Spleen (tissue), 7 donors: ENCODE measurements at regions not wholly inside any gene's neighbourhood (a gene's known extent, or its start where the extent isn't known, plus 50 kb on each side); places are given as distances from the start of the nearest gene placed in this dataset.

ENCODE experiments used
- POLR2A ChIP-seq, 3 donors: fragments of 450-650 bp; IDR thresholded peaks; one replicate each; pipeline ENCODE4 v1.5.1; 2017; ENCODE audit warnings: antibody characterized with exemption in 3 of 3, mild to moderate bottlenecking in 1 of 3
- TF ChIP-seq, protein P1 (sequence below), 11 experiments: fragments of 200-600 bp in 7 of 11; fragments of 450-650 bp in 4 of 11; sonication (generic) in 4 of 11; IDR thresholded peaks in 8 of 11; conservative IDR thresholded peaks in 3 of 11; 1 replicate in 7 of 11; 2 replicates in 4 of 11; pipeline versions ENCODE4 v1.4.0 to v1.8.0; 2016 to 2021; ENCODE audit warnings: antibody characterized with exemption in 11 of 11, inconsistent platforms in 4 of 11, mild to moderate bottlenecking in 1 of 11
- donor health status: DM: no; HTN: no; CAD: no; lungs with moderate emphysema.
- donor health status: DM: no; HTN: no; CAD: no.
- donor health status: DM: no; HTN: no; CAD: no.

DNA sequence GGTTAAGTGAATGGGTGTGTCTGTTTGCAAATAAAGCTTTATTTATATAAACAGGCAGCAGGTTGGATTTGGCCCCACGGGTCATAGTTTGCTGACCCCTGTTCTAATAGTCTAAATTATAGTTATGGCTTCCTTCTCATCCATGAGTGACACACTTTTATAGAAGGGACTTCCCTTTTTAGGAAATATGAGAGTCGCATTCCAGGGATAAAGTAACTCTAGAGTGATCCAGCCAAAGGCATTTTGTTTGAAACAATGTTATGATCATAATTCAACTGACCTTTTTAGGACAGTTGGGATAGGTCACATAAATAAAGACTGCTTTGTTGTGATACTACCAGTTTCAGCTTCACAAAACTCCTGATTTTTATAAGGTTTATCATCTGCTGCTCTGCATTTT is 87.9 kb downstream of the ALX1 start:
- TF ChIP-seq, protein P1, sequence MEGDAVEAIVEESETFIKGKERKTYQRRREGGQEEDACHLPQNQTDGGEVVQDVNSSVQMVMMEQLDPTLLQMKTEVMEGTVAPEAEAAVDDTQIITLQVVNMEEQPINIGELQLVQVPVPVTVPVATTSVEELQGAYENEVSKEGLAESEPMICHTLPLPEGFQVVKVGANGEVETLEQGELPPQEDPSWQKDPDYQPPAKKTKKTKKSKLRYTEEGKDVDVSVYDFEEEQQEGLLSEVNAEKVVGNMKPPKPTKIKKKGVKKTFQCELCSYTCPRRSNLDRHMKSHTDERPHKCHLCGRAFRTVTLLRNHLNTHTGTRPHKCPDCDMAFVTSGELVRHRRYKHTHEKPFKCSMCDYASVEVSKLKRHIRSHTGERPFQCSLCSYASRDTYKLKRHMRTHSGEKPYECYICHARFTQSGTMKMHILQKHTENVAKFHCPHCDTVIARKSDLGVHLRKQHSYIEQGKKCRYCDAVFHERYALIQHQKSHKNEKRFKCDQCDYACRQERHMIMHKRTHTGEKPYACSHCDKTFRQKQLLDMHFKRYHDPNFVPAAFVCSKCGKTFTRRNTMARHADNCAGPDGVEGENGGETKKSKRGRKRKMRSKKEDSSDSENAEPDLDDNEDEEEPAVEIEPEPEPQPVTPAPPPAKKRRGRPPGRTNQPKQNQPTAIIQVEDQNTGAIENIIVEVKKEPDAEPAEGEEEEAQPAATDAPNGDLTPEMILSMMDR (IDR thresholded peaks at IDR 0.05 in 8 of 11, conservative IDR thresholded peaks at IDR 0.05 in 3 of 11): no peak
- no peak for TF ChIP-seq POLR2A (IDR thresholded peaks at IDR 0.05)
